ENCODE measurements at regions not wholly inside any gene's neighbourhood (a gene's known extent, or its start where the extent isn't known, plus 50 kb on each side); places are given as distances from the start of the nearest gene placed in this dataset.

DNA sequence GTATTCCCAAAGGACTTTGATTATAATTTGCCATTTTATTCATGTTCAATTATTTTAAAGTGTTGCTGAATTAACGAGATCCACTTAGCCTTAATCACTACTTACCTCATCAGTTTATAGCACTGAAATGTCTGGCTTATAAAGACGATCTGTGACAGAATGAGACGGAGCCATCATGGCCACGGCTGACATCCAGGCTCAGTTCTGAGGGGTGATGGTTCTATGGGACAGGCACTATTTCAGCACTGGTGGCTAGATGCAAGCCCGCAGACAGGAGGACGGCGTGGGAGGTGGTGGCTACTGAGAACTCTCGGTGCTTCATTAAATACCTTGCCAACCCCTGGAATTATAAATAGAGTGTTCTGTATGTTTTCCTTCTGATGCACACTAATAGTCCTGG, 1084.2 kb upstream of the TENM3 start:
- H4K91ac ChIP-seq (ENCODE audit: insufficient read depth, low read depth, low read length), result no peak overlapping the region
- no peak overlapping the region for H4K8ac ChIP-seq (ENCODE audit: low read depth in 2 of 2, low read length in 2 of 2)
- no peak overlapping the region for H2BK5ac ChIP-seq (ENCODE audit: low read depth, low read length, poor library complexity, severe bottlenecking)
- no peak overlapping the region for H3K18ac ChIP-seq (ENCODE audit: low read depth, low read length)
- no peak overlapping the region for H2AK9ac ChIP-seq (replicated peaks; ENCODE audit: low read depth, low read length, poor library complexity)
- no peak overlapping the region for H3K9ac ChIP-seq (ENCODE audit: low read depth, low read length)
- no TSS peak for BruUV-seq (replicated peaks)
- ChIA-PET CTCF (no interaction called here), POLR2A (ENCODE audit: unreplicated experiment) (no interaction called here)
- H2BK15ac ChIP-seq (ENCODE audit: low read depth, low read length), result no peak overlapping the region
- in situ Hi-C loops (cut with MboI; ENCODE audit: low sequenced_read_pairs), result no loop called here
- H3K23ac ChIP-seq (ENCODE audit: low read depth, low read length), result no peak overlapping the region
- H3K79me1 ChIP-seq (ENCODE audit: low read depth in 1 of 2, low read length in 2 of 2), result no peaks in the 10 kb centered on the region
- no peak overlapping the region for H3K14ac ChIP-seq (replicated peaks; ENCODE audit: low read depth, low read length)
- TF ChIP-seq BHLHE40 (IDR thresholded peaks at IDR 0.05; ENCODE audit: low read depth, low read length) (no peak), MAFK (IDR thresholded peaks at IDR 0.05; ENCODE audit: low read depth, low read length) (no peak), SMC3 (IDR thresholded peaks at IDR 0.05; ENCODE audit: low read depth, low read length) (no peak), CEBPB (IDR thresholded peaks at IDR 0.05; ENCODE audit: low read depth, low read length) (no peak), MAZ (IDR thresholded peaks at IDR 0.05; ENCODE audit: borderline replicate concordance, low read depth, low read length) (no peak), NFE2L2 (IDR thresholded peaks at IDR 0.05; ENCODE audit: low read depth, low read length) (no peak)
- TF ChIP-seq, protein P1, sequence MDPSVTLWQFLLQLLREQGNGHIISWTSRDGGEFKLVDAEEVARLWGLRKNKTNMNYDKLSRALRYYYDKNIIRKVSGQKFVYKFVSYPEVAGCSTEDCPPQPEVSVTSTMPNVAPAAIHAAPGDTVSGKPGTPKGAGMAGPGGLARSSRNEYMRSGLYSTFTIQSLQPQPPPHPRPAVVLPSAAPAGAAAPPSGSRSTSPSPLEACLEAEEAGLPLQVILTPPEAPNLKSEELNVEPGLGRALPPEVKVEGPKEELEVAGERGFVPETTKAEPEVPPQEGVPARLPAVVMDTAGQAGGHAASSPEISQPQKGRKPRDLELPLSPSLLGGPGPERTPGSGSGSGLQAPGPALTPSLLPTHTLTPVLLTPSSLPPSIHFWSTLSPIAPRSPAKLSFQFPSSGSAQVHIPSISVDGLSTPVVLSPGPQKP (IDR thresholded peaks at IDR 0.05; ENCODE audit: borderline replicate concordance, low read depth, low read length), result no peak
- H3K4ac ChIP-seq (ENCODE audit: low read depth, low read length), result no peak overlapping the region
- DNase-seq (no peak), ATAC-seq (ENCODE audit: low read depth) (no peak)
- WGBS, 2 experiments (ENCODE audit: extremely low coverage in 2 of 2, insufficient read length in 1 of 2), result 11% methylated on average over 3 of the region's 8 CpGs; no CpG with 5 or more reads in 1 of the 2 experiments
- H3K4me3 ChIP-seq (ENCODE audit: insufficient read depth, low read depth, low read length), result no peak overlapping the region
- H4K5ac ChIP-seq (ENCODE audit: low read depth, low read length), result no peak overlapping the region
- H2AFZ ChIP-seq (replicated peaks; ENCODE audit: low read length, poor library complexity), result no peak overlapping the region
- no peaks in the 10 kb centered on the region for H3K4me1 ChIP-seq (ENCODE audit: control insufficient read depth, insufficient read depth, low read length)
- H3K4me2 ChIP-seq (ENCODE audit: low read depth, low read length), result no peak overlapping the region
- no peaks in the 10 kb centered on the region for H3K9me1 ChIP-seq (ENCODE audit: insufficient read depth, low read length)
- no peaks in the 10 kb centered on the region for H3K36me3 ChIP-seq (ENCODE audit: control insufficient read depth, insufficient read depth, low read length)
- H3K9me3 ChIP-seq (ENCODE audit: control insufficient read depth, insufficient read depth, low read length), result no peaks in the 10 kb centered on the region
- H3K27ac ChIP-seq (ENCODE audit: insufficient read depth, low read length), result no peak overlapping the region
- H2AK5ac ChIP-seq (ENCODE audit: low read depth, low read length), result no peak overlapping the region
- H3K56ac ChIP-seq (ENCODE audit: extremely low read depth, insufficient read depth, low read length), result no peak overlapping the region
- dilution Hi-C loops (cut with HindIII; ENCODE audit: low sequenced_read_pairs, unreplicated experiment), result no loop called here
- no peaks in the 10 kb centered on the region for H4K20me1 ChIP-seq (ENCODE audit: insufficient read depth, low read length)
- H3K27me3 ChIP-seq (ENCODE audit: control insufficient read depth, insufficient read depth, low read length), result no peaks in the 10 kb centered on the region
- intact Hi-C loops (cut with micrococcal nuclease), result no loop called here
- no peak overlapping the region for H2BK120ac ChIP-seq (ENCODE audit: low read depth, low read length)
- no peak overlapping the region for H2BK20ac ChIP-seq (ENCODE audit: low read depth, low read length)

Data from IMR-90 (cell line).